Keratinocyte (primary cell): ENCODE measurements at regions not wholly inside any gene's neighbourhood (a gene's known extent, or its start where the extent isn't known, plus 50 kb on each side); places are given as distances from the start of the nearest gene placed in this dataset.

Source experiments
- DNase-seq: peaks from one replicate; pipeline ENCODE4 v3.0.0-alpha.2; 2011; ENCODE audit warnings: low read depth, missing footprints, low spot score
- FAIRE-seq: peaks from 2 replicates; lab custom pipeline; 2011; peaks lifted over from hg19 to GRCh38; lab: Jason Lieb, UNC
- H2AFZ ChIP-seq: 2 replicates; pipeline ENCODE4 v1.6.0; 2012; ENCODE audit warnings: low read length, control low read depth, inconsistent platforms; ENCODE audit not compliant: control insufficient read depth
- H3K27ac ChIP-seq: 2 replicates; pipeline ENCODE4 v1.5.1; 2011; ENCODE audit warnings: low read length; ENCODE audit not compliant: control insufficient read depth, insufficient read depth
- H3K27me3 ChIP-seq: 3 replicates; pipeline ENCODE4 v1.6.0; 2011; ENCODE audit warnings: low read length; ENCODE audit not compliant: control insufficient read depth, insufficient read depth; ENCODE audit errors: extremely low read depth
- H3K36me3 ChIP-seq, 2 experiments: 2 replicates in 1 of 2; 3 replicates in 1 of 2; pipeline ENCODE4 v1.5.1; 2011; ENCODE audit warnings: low read length in 2 of 2, mild to moderate bottlenecking in 1 of 2; ENCODE audit not compliant: control insufficient read depth in 2 of 2, insufficient read depth in 2 of 2; ENCODE audit errors: extremely low read depth in 1 of 2
- H3K4me1 ChIP-seq: 3 replicates; pipeline ENCODE4 v1.5.1; 2011; ENCODE audit warnings: low read length; ENCODE audit not compliant: control insufficient read depth, insufficient read depth; ENCODE audit errors: extremely low read depth
- H3K4me2 ChIP-seq: 3 replicates; pipeline ENCODE4 v1.6.0; 2011; ENCODE audit warnings: low read depth, low read length; ENCODE audit not compliant: control insufficient read depth, insufficient read depth; ENCODE audit errors: extremely low read depth
- H3K4me3 ChIP-seq, 3 experiments: fragments of 200-600 bp in 1 of 3; sonication (generic) in 1 of 3; 2 replicates in 2 of 3; 3 replicates in 1 of 3; pipeline ENCODE4 v1.5.1; 2011 to 2016; ENCODE audit warnings: low read length in 3 of 3, mild to moderate bottlenecking in 3 of 3, control low read depth in 2 of 3, inconsistent platforms in 1 of 3, low read depth in 1 of 3, mixed read lengths in 1 of 3, mixed run types in 1 of 3, moderate library complexity in 1 of 3; ENCODE audit not compliant: control insufficient read depth in 2 of 3, insufficient read depth in 2 of 3; ENCODE audit errors: extremely low read depth in 1 of 3
- H3K79me2 ChIP-seq: 2 replicates; pipeline ENCODE4 v1.6.0; 2012; ENCODE audit warnings: low read length; ENCODE audit not compliant: control insufficient read depth, insufficient read depth
- H3K9ac ChIP-seq: 3 replicates; pipeline ENCODE4 v1.6.0; 2011; ENCODE audit warnings: low read length; ENCODE audit not compliant: control insufficient read depth, insufficient read depth; ENCODE audit errors: extremely low read depth
- H3K9me1 ChIP-seq: 3 replicates; pipeline ENCODE4 v1.6.0; 2011; ENCODE audit warnings: low read length; ENCODE audit not compliant: control insufficient read depth, insufficient read depth; ENCODE audit errors: extremely low read depth
- H3K9me3 ChIP-seq: 2 replicates; pipeline ENCODE4 v1.5.1; 2012; ENCODE audit warnings: low read depth, low read length; ENCODE audit not compliant: control insufficient read depth
- H4K20me1 ChIP-seq: 3 replicates; pipeline ENCODE4 v1.6.0; 2011; ENCODE audit warnings: low read length; ENCODE audit not compliant: control insufficient read depth, insufficient read depth; ENCODE audit errors: extremely low read depth
- EZH2 ChIP-seq: IDR thresholded peaks from one replicate; pipeline ENCODE4 v1.6.1; 2012; ENCODE audit warnings: inconsistent platforms, mild to moderate bottlenecking, low read length, moderate library complexity
- dilution Hi-C: fragments of 300-500 bp; cut with MboI; formaldehyde crosslinking; loops from one replicate; pipeline ENCODE4 v1.7.0; 2020; ENCODE audit warnings: low sequenced_read_pairs; ENCODE audit not compliant: extremely low pct_ligation_motif_present
- TF ChIP-seq, protein P1 (sequence below), 3 experiments: IDR thresholded peaks in 1 of 3; conservative IDR thresholded peaks in 1 of 3; optimal IDR thresholded peaks in 1 of 3; 2 replicates in 2 of 3; 3 replicates in 1 of 3; pipeline versions ENCODE3 to v1.5.1; 2011; ENCODE audit warnings: low read length in 3 of 3, mild to moderate bottlenecking in 3 of 3, moderate library complexity in 2 of 3, control low read depth in 1 of 3, inconsistent platforms in 1 of 3; ENCODE audit not compliant: insufficient read depth in 2 of 3; ENCODE audit errors: extremely low read depth in 1 of 3

DNA sequence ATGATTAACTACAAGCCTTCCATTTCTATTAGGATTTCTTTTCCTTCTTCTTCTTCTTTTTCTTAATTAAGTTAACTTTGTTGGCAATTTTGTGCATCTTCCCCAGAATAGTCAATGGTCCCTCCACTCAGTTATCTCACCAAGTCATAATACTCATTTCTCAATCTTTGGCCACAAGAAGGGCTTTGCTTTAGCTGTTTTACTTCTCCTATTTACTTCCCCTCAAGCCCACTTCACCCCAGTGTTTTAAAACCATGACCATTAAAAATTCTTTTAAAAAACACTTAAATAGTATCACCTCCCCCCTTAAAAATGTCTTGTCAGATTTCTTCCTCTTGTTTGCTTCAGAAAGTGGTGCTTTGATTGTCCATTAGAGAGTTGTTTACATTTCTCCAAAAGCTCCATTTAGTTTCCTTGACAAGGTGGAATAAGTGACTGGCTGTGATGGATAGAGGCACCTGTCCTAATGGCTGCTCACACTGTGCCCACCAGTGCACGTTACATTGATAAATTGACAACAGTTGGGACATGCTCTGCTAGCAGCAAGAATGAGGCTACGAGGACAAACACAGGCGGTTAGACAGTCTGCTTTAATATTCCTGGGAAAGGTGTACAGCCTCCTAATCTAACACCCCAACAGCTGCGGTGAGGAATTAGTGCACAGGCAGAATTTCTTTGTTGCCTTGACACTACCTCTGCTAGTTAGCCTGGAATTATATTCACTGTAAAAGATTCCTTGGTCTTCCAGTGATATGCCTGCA lies 354.7 kb downstream of the LMO4 start:
- H3K4me1 ChIP-seq: no peaks in the 10 kb centered on the region
- dilution Hi-C loops: no loop called here
- no peak for FAIRE-seq
- H3K4me2 ChIP-seq: no peak overlapping the region
- no peak overlapping the region for H2AFZ ChIP-seq
- no peak for DNase-seq
- H3K9me1 ChIP-seq: no peaks in the 10 kb centered on the region
- no peak overlapping the region for H3K4me3 ChIP-seq
- no peaks in the 10 kb centered on the region for H3K79me2 ChIP-seq
- TF ChIP-seq EZH2: no peak
- TF ChIP-seq, protein P1, sequence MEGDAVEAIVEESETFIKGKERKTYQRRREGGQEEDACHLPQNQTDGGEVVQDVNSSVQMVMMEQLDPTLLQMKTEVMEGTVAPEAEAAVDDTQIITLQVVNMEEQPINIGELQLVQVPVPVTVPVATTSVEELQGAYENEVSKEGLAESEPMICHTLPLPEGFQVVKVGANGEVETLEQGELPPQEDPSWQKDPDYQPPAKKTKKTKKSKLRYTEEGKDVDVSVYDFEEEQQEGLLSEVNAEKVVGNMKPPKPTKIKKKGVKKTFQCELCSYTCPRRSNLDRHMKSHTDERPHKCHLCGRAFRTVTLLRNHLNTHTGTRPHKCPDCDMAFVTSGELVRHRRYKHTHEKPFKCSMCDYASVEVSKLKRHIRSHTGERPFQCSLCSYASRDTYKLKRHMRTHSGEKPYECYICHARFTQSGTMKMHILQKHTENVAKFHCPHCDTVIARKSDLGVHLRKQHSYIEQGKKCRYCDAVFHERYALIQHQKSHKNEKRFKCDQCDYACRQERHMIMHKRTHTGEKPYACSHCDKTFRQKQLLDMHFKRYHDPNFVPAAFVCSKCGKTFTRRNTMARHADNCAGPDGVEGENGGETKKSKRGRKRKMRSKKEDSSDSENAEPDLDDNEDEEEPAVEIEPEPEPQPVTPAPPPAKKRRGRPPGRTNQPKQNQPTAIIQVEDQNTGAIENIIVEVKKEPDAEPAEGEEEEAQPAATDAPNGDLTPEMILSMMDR (optimal IDR thresholded peaks at IDR 0.05 in 1 of 3, IDR thresholded peaks at IDR 0.05 in 1 of 3, conservative IDR thresholded peaks at IDR 0.05 in 1 of 3; ENCODE audit: extremely low read depth in 1 of 3, insufficient read depth in 2 of 3, low read length in 3 of 3): no peak
- H3K36me3 ChIP-seq: no peaks in the 10 kb centered on the region
- H4K20me1 ChIP-seq: no peaks in the 10 kb centered on the region
- H3K27ac ChIP-seq: no peak overlapping the region
- H3K9ac ChIP-seq: no peak overlapping the region
- no peaks in the 10 kb centered on the region for H3K27me3 ChIP-seq
- H3K9me3 ChIP-seq: no peaks in the 10 kb centered on the region

DNA sequence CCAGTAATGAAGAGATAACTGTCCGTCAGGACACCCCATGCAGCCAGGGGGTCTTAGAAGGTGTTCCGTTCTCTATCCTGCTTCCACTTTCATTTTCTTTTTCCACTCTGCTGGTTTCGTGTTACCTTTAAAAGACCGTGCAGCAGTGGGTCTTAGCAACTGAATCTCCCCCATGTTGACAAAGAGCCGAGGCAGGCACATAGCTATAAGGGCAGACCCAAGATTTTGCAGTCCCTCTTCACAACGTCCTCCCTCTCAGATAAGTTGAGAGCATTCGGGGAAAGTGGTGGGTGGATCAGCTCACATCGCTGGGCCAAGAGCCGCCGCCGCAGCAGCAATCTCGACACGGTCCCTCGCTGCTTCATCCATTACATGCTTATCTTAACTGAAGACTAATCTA lies 355.5 kb downstream of the LMO4 start:
- no peaks in the 10 kb centered on the region for H4K20me1 ChIP-seq
- H3K9me3 ChIP-seq: no peaks in the 10 kb centered on the region
- TF ChIP-seq, protein P1 (optimal IDR thresholded peaks at IDR 0.05 in 1 of 3, IDR thresholded peaks at IDR 0.05 in 1 of 3, conservative IDR thresholded peaks at IDR 0.05 in 1 of 3; ENCODE audit: extremely low read depth in 1 of 3, insufficient read depth in 2 of 3, low read length in 3 of 3): no peak
- no peak for TF ChIP-seq EZH2
- no peak overlapping the region for H3K27ac ChIP-seq
- H2AFZ ChIP-seq: no peak overlapping the region
- no peak for FAIRE-seq
- no peak overlapping the region for H3K4me2 ChIP-seq
- no peak overlapping the region for H3K9ac ChIP-seq
- DNase-seq: no peak
- H3K27me3 ChIP-seq: no peaks in the 10 kb centered on the region
- H3K4me3 ChIP-seq: no peak overlapping the region
- dilution Hi-C loops: no loop called here
- H3K9me1 ChIP-seq: no peaks in the 10 kb centered on the region
- no peaks in the 10 kb centered on the region for H3K79me2 ChIP-seq
- no peaks in the 10 kb centered on the region for H3K4me1 ChIP-seq
- H3K36me3 ChIP-seq: no peaks in the 10 kb centered on the region
